GM21423 (cell line): ENCODE measurements at regions not wholly inside any gene's neighbourhood (a gene's known extent, or its start where the extent isn't known, plus 50 kb on each side); places are given as distances from the start of the nearest gene placed in this dataset.
"Not testable (repeated sequence)": the region's sequence is repeated elsewhere in the genome, so short reads cannot be mapped to it uniquely, and the experiment has no call there.

Experiments
- ATAC-seq: cut with Tn5 transposase; IDR thresholded peaks from one replicate; pipeline ENCODE4 v1.9.1; 2021; ENCODE audit warnings: mild to moderate bottlenecking, moderate library complexity; ENCODE audit not compliant: unreplicated experiment

- no peak for ATAC-seq
Measured at GRCh38 chr5:130624805-130625204, 540.3 kb downstream of the HINT1 start.

GRCh38 chr5:130616161-130616560 lies 548.9 kb downstream of the HINT1 start:
- no peak for ATAC-seq

- ATAC-seq, result no peak
Measured at GRCh38 chr5:130605234-130605633, 559.8 kb downstream of the HINT1 start.

- ATAC-seq, result not testable (repeated sequence)
Measured at GRCh38 chr5:130596647-130597046, 568.4 kb downstream of the HINT1 start.

- no peak for ATAC-seq
Measured at GRCh38 chr5:130580264-130580663, 584.8 kb downstream of the HINT1 start.

- ATAC-seq, result no peak
Measured at GRCh38 chr5:130578354-130578753, 586.7 kb downstream of the HINT1 start.

GRCh38 chr5:130571076-130571475 lies 594.0 kb downstream of the HINT1 start:
- no peak for ATAC-seq

GRCh38 chr5:130568791-130569190 lies 596.3 kb downstream of the HINT1 start:
- ATAC-seq, result no peak

- ATAC-seq, result no peak
Measured at GRCh38 chr5:130555429-130555828, 609.6 kb downstream of the HINT1 start.

GRCh38 chr5:130550562-130550928 lies 614.5 kb downstream of the HINT1 start:
- no peak for ATAC-seq

GRCh38 chr5:130549884-130550561 lies 615.0 kb downstream of the HINT1 start:
- ATAC-seq, result no peak

- no peak for ATAC-seq
Measured at GRCh38 chr5:130546211-130546610, 618.8 kb downstream of the HINT1 start.

- ATAC-seq, result no peak
Measured at GRCh38 chr5:130545291-130545690, 619.8 kb downstream of the HINT1 start.

GRCh38 chr5:130541617-130542221 lies 623.3 kb downstream of the HINT1 start:
- ATAC-seq, result peak; percentile 73

- no peak for ATAC-seq
Measured at GRCh38 chr5:130536691-130537090, 628.4 kb downstream of the HINT1 start.

GRCh38 chr5:130532786-130533185 lies 628.5 kb downstream of the CHSY3 start:
- no peak for ATAC-seq

GRCh38 chr5:130529511-130530485 lies 625.5 kb downstream of the CHSY3 start:
- ATAC-seq, result no peak

- ATAC-seq, result no peak
Measured at GRCh38 chr5:130529111-130529510, 624.8 kb downstream of the CHSY3 start.

GRCh38 chr5:130528474-130528873 lies 624.2 kb downstream of the CHSY3 start:
- ATAC-seq, result no peak

GRCh38 chr5:130526708-130527107 lies 622.4 kb downstream of the CHSY3 start:
- ATAC-seq, result no peak

- no peak for ATAC-seq
Measured at GRCh38 chr5:130520211-130520610, 615.9 kb downstream of the CHSY3 start.
